ENCODE measurements at regions not wholly inside any gene's neighbourhood (a gene's known extent, or its start where the extent isn't known, plus 50 kb on each side); places are given as distances from the start of the nearest gene placed in this dataset.

DNA sequence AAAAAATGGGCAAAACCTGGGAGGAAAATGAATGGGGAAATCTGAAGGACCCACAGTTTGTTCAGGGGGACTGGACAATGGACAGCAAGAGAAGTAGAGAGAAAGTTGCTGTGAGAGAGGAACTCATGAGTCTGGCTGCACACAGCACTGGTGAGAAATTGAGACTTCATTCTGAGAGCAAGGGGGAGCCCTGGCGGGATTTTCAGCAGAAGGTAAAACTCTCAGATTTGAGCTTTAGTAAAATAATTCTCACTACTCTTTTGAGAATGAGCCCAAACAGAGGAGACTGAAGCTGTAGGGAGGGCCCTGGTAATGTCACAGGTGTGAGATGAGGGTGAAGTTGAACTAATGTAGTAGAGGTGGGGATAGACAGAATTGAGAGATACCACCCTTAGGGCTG lies 438.6 kb downstream of the OMA1 start:
- H3K27ac ChIP-seq (ENCODE audit: poor library complexity, severe bottlenecking), result no peak overlapping the region
- no peaks in the 10 kb centered on the region for H3K27me3 ChIP-seq (ENCODE audit: insufficient read depth, poor library complexity, severe bottlenecking)
- no peak overlapping the region for H3K4me3 ChIP-seq (ENCODE audit: severe bottlenecking)
- TF ChIP-seq, protein P1, sequence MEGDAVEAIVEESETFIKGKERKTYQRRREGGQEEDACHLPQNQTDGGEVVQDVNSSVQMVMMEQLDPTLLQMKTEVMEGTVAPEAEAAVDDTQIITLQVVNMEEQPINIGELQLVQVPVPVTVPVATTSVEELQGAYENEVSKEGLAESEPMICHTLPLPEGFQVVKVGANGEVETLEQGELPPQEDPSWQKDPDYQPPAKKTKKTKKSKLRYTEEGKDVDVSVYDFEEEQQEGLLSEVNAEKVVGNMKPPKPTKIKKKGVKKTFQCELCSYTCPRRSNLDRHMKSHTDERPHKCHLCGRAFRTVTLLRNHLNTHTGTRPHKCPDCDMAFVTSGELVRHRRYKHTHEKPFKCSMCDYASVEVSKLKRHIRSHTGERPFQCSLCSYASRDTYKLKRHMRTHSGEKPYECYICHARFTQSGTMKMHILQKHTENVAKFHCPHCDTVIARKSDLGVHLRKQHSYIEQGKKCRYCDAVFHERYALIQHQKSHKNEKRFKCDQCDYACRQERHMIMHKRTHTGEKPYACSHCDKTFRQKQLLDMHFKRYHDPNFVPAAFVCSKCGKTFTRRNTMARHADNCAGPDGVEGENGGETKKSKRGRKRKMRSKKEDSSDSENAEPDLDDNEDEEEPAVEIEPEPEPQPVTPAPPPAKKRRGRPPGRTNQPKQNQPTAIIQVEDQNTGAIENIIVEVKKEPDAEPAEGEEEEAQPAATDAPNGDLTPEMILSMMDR (IDR thresholded peaks at IDR 0.05; ENCODE audit: poor library complexity, severe bottlenecking), result no peak
- H3K9me3 ChIP-seq (ENCODE audit: severe bottlenecking), result no peaks in the 10 kb centered on the region
- DNase-seq (ENCODE audit: low spot score) (no peak), ATAC-seq (ENCODE audit: low read depth) (no peak)
- H3K4me1 ChIP-seq (ENCODE audit: insufficient read depth, poor library complexity, severe bottlenecking), result no peaks in the 10 kb centered on the region
- no peaks in the 10 kb centered on the region for H3K36me3 ChIP-seq (ENCODE audit: low read depth)

DNA sequence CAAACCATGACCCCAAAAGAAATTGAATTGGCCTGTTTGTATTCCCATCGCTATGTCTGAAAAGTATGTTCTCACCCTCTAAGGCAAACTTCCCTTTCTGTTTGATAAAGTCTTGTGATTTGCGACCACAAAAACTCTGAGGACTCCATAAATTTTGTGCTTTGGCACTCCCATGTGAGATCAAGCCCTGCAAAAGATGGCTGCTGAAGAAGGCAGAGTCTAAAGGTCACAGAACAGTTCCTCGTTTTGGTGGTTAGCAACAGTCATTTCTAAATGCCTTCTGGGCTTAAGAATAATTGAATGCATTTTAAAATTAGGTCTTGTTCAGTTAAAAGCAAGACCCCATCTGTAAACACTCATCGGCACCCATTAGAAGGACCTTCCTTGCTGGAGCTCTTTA lies 441.6 kb downstream of the OMA1 start:
- TF ChIP-seq, protein P1 (IDR thresholded peaks at IDR 0.05; ENCODE audit: poor library complexity, severe bottlenecking), result no peak
- DNase-seq (ENCODE audit: low spot score) (no peak), ATAC-seq (ENCODE audit: low read depth) (no peak)
- Histone ChIP-seq H3K4me1 (ENCODE audit: insufficient read depth, poor library complexity, severe bottlenecking) (no peaks in the 10 kb centered on the region), H3K36me3 (ENCODE audit: low read depth) (no peaks in the 10 kb centered on the region), H3K9me3 (ENCODE audit: severe bottlenecking) (no peaks in the 10 kb centered on the region), H3K27me3 (ENCODE audit: insufficient read depth, poor library complexity, severe bottlenecking) (no peaks in the 10 kb centered on the region), H3K4me3 (ENCODE audit: severe bottlenecking) (no peak overlapping the region), H3K27ac (ENCODE audit: poor library complexity, severe bottlenecking) (no peak overlapping the region)

DNA sequence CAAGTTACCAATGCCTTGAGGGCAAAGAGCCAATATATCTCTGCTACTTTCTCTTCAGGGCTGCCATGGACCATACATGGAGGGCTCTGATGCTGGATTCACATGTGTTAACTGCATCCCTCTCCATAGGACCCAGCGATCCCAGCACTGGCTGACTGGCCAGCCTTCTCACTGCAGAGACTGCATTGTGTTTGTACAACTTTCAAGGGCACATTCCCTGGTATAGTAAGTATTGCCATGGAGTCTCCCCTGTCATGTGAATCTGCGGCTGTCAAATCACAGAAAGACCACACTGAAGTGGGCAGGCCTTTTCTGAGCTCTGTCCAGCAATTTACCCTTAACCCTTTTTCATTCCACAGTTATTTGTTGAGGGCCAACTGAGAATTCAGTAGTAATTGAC lies 449.8 kb downstream of the OMA1 start:
- no peaks in the 10 kb centered on the region for H3K4me1 ChIP-seq (ENCODE audit: insufficient read depth, poor library complexity, severe bottlenecking)
- no peak overlapping the region for H3K4me3 ChIP-seq (ENCODE audit: severe bottlenecking)
- H3K27ac ChIP-seq (ENCODE audit: poor library complexity, severe bottlenecking), result no peak overlapping the region
- TF ChIP-seq, protein P1 (IDR thresholded peaks at IDR 0.05; ENCODE audit: poor library complexity, severe bottlenecking), result no peak
- no peaks in the 10 kb centered on the region for H3K9me3 ChIP-seq (ENCODE audit: severe bottlenecking)
- no peak for ATAC-seq (ENCODE audit: low read depth)
- no peaks in the 10 kb centered on the region for H3K27me3 ChIP-seq (ENCODE audit: insufficient read depth, poor library complexity, severe bottlenecking)
- no peaks in the 10 kb centered on the region for H3K36me3 ChIP-seq (ENCODE audit: low read depth)
- DNase-seq (ENCODE audit: low spot score), result no peak

DNA sequence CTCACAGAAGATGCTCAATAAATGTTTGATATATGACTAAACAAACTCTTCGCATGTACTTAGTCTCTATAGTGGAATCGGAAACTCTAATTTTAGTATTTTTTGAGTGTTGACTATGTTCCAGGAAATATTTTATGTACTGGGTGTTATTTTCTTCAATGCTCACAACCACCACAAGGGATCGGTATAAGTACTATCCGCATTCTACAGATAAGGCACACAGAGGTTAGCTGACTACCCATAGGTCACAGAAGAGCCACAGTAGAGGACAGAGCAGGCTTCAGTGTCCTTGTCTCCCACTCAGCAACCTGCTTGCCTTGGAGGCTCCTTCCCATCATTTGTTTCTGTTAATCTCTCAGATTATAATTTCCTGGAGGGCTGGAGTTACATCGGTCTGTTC lies 451.3 kb downstream of the OMA1 start:
- no peaks in the 10 kb centered on the region for H3K36me3 ChIP-seq (ENCODE audit: low read depth)
- no peaks in the 10 kb centered on the region for H3K27me3 ChIP-seq (ENCODE audit: insufficient read depth, poor library complexity, severe bottlenecking)
- H3K27ac ChIP-seq (ENCODE audit: poor library complexity, severe bottlenecking), result no peak overlapping the region
- no peak overlapping the region for H3K4me3 ChIP-seq (ENCODE audit: severe bottlenecking)
- H3K9me3 ChIP-seq (ENCODE audit: severe bottlenecking), result no peaks in the 10 kb centered on the region
- DNase-seq (ENCODE audit: low spot score) (no peak), ATAC-seq (ENCODE audit: low read depth) (no peak)
- TF ChIP-seq, protein P1 (IDR thresholded peaks at IDR 0.05; ENCODE audit: poor library complexity, severe bottlenecking), result no peak
- H3K4me1 ChIP-seq (ENCODE audit: insufficient read depth, poor library complexity, severe bottlenecking), result no peaks in the 10 kb centered on the region

DNA sequence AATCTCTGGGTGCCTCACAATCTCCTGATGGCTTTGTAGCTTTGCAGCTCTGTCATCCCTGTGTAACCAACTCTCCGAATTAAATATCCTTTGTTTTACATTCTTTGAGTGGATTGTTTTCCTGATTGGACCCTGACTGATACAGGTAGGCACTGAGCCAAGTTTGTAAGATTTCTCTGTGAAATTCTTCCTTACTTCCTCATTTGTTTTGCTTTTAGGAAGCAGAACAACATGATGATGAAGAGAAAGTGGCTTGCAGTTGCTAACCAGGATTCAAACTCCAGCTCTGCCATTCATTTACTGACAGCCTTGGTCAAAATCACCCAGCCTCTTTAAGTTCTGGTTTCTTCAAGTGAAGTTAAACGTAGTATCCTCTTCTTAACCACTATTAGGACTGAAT lies 452.3 kb downstream of the OMA1 start:
- Histone ChIP-seq H3K4me3 (ENCODE audit: severe bottlenecking) (no peak overlapping the region), H3K27ac (ENCODE audit: poor library complexity, severe bottlenecking) (no peak overlapping the region), H3K36me3 (ENCODE audit: low read depth) (no peaks in the 10 kb centered on the region), H3K9me3 (ENCODE audit: severe bottlenecking) (no peaks in the 10 kb centered on the region), H3K27me3 (ENCODE audit: insufficient read depth, poor library complexity, severe bottlenecking) (no peaks in the 10 kb centered on the region), H3K4me1 (ENCODE audit: insufficient read depth, poor library complexity, severe bottlenecking) (no peaks in the 10 kb centered on the region)
- TF ChIP-seq, protein P1 (IDR thresholded peaks at IDR 0.05; ENCODE audit: poor library complexity, severe bottlenecking), result no peak
- no peak for DNase-seq (ENCODE audit: low spot score)
- ATAC-seq (ENCODE audit: low read depth), result no peak
